ENCODE measurements at regions not wholly inside any gene's neighbourhood (a gene's known extent, or its start where the extent isn't known, plus 50 kb on each side); places are given as distances from the start of the nearest gene placed in this dataset.

DNA sequence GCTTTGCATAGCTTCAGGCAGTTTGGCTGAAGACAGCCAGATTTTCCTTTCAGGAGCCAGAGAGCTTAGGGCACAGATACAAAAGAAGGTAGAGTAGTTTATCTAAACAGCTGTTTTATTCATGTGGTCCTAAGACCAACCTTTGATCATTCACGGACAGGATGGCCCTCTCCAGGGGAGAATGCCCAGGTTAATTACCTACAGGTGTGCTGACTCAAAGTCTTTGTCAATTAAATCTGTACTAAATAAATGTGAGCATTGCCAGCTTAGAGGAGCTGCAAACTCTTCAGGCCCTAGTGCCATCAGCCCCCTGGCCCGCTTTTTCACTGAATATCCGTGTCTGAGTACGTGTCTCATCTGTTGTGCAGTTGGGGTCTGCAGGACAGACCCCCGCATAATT is 554.7 kb downstream of the NUP35 start:
- TF ChIP-seq, protein P1, sequence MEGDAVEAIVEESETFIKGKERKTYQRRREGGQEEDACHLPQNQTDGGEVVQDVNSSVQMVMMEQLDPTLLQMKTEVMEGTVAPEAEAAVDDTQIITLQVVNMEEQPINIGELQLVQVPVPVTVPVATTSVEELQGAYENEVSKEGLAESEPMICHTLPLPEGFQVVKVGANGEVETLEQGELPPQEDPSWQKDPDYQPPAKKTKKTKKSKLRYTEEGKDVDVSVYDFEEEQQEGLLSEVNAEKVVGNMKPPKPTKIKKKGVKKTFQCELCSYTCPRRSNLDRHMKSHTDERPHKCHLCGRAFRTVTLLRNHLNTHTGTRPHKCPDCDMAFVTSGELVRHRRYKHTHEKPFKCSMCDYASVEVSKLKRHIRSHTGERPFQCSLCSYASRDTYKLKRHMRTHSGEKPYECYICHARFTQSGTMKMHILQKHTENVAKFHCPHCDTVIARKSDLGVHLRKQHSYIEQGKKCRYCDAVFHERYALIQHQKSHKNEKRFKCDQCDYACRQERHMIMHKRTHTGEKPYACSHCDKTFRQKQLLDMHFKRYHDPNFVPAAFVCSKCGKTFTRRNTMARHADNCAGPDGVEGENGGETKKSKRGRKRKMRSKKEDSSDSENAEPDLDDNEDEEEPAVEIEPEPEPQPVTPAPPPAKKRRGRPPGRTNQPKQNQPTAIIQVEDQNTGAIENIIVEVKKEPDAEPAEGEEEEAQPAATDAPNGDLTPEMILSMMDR (IDR thresholded peaks at IDR 0.05; ENCODE audit: insufficient read depth, low read length, severe bottlenecking), result no peak
- no peak for FAIRE-seq

DNA sequence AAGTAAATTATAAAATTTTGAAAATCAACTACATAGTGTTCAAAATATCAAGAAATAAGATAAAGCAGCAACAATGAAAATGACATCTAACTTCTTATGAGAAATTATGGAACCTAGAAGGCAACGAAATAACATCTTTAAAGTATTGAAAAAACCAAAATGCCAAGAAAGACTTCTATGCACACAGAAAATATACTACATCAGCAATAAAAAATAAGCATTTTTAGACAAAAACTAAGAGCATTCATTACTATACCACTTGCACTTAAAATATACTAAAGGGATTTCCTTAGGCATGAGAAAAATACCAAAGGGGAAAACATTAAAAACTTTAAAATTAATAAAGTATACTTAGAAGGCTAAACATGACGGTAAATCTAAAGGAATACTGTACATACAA is 556.3 kb downstream of the NUP35 start:
- no peak for FAIRE-seq
- no peaks in the 10 kb centered on the region for H3K36me3 ChIP-seq (ENCODE audit: control insufficient read depth, insufficient read depth, low read length)
- TF ChIP-seq, protein P1 (IDR thresholded peaks at IDR 0.05; ENCODE audit: insufficient read depth, low read length, severe bottlenecking), result no peak

More for the DNA sequence above, 554.7 kb downstream of the NUP35 start:
- H3K27me3 ChIP-seq (ENCODE audit: control insufficient read depth, insufficient read depth, low read length), result no peaks in the 10 kb centered on the region
- H3K36me3 ChIP-seq (ENCODE audit: control insufficient read depth, insufficient read depth, low read length), result no peaks in the 10 kb centered on the region
- no peak overlapping the region for H3K4me3 ChIP-seq (ENCODE audit: low read depth, low read length)
- DNase-seq (ENCODE audit: low read depth), result no peak

DNA sequence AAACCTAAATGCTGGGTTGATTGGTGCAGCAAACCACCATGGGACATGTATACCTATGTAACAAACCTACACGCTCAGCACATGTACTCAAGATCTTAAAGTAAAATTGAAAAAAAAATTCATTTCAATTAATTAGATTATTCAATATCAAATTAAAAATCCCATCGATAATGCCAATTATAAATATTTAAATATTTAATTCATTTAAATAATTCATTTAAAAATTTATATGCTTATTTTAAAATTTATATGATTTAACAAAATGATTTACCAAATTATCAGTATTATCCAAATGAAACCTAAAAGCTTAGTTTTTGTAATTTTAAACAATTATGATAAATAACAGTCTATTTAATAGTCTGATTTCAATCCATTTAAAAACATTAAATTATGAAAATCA is 560.4 kb downstream of the NUP35 start:
- DNase-seq (ENCODE audit: low read depth) (no peak), FAIRE-seq (no peak)
- H3K36me3 ChIP-seq (ENCODE audit: control insufficient read depth, insufficient read depth, low read length), result no peaks in the 10 kb centered on the region
- H3K4me3 ChIP-seq (ENCODE audit: low read depth, low read length), result no peak overlapping the region
- TF ChIP-seq, protein P1 (IDR thresholded peaks at IDR 0.05; ENCODE audit: insufficient read depth, low read length, severe bottlenecking), result no peak
- H3K27me3 ChIP-seq (ENCODE audit: control insufficient read depth, insufficient read depth, low read length), result no peaks in the 10 kb centered on the region

More for the DNA sequence above, 556.3 kb downstream of the NUP35 start:
- no peak for DNase-seq (ENCODE audit: low read depth)
- no peak overlapping the region for H3K4me3 ChIP-seq (ENCODE audit: low read depth, low read length)
- H3K27me3 ChIP-seq (ENCODE audit: control insufficient read depth, insufficient read depth, low read length), result no peaks in the 10 kb centered on the region

DNA sequence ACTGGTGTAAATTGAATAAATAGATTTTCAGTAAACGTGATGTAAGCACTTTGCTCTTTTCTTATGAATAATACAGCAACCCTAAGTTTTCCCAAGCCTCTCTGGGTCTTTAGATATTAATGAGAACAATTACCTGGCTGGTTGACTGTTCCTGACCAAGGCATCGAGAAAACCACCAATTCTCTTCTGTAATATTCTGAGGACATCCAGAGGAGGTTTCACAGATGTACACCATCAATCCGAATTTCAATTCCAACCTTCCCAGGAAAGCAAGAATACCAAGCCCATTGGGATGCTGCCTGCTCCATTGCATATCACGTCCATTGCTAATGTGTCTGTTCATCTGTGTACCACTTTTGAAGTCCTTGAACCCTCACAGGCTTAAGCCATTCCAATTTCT is 571.8 kb downstream of the NUP35 start:
- no peaks in the 10 kb centered on the region for H3K27me3 ChIP-seq (ENCODE audit: control insufficient read depth, insufficient read depth, low read length)
- TF ChIP-seq, protein P1 (IDR thresholded peaks at IDR 0.05; ENCODE audit: insufficient read depth, low read length, severe bottlenecking), result no peak

DNA sequence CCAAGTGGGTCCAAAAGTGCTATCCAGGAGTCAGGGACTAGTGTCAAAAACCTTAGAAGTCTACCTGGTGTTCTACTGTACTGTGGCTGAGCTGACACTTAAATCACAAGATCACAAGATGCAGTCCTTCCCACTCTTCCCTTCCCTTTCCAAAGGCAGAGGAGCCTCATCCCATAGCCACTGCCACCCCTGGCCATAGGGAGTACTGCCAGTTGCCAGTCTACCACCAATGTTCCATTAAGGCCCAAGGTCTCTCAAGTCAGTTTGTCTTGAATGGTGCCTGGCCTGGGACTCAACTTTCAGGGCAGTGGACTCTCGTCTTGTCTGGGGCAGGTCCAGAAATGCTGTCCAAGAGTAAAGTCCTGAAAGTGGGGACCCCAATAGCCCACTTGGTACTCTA is 585.6 kb downstream of the NUP35 start:
- no peaks in the 10 kb centered on the region for H3K27me3 ChIP-seq (ENCODE audit: control insufficient read depth, insufficient read depth, low read length)
- DNase-seq (ENCODE audit: low read depth) (no peak), FAIRE-seq (peak; percentile 76)
- TF ChIP-seq, protein P1 (IDR thresholded peaks at IDR 0.05; ENCODE audit: insufficient read depth, low read length, severe bottlenecking), result no peak
- H3K36me3 ChIP-seq (ENCODE audit: control insufficient read depth, insufficient read depth, low read length), result no peaks in the 10 kb centered on the region
- no peak overlapping the region for H3K4me3 ChIP-seq (ENCODE audit: low read depth, low read length)

More for the DNA sequence above, 571.8 kb downstream of the NUP35 start:
- no peak for DNase-seq (ENCODE audit: low read depth)
- FAIRE-seq, result no peak
- no peak overlapping the region for H3K4me3 ChIP-seq (ENCODE audit: low read depth, low read length)
- H3K36me3 ChIP-seq (ENCODE audit: control insufficient read depth, insufficient read depth, low read length), result no peaks in the 10 kb centered on the region

DNA sequence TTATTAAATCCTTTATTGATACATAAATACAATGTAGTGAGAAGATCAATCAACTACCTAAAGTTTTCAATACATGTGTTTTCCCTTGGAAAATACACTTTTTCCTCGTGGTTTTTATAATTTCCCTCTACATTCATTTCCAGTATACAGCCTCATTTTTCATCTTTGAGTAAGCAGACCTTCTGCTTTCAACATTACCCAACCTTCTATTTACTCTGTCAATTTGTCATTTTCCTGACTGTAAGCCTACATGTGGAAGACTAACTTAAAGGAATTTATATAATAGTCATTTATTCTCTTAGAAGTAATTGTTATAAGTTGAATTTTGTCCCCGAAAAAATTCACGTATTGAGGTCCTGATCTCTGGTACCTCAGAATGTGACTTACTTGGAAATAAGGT is 594.0 kb downstream of the NUP35 start:
- FAIRE-seq, result no peak
- H3K27me3 ChIP-seq (ENCODE audit: control insufficient read depth, insufficient read depth, low read length), result no peaks in the 10 kb centered on the region
- no peaks in the 10 kb centered on the region for H3K36me3 ChIP-seq (ENCODE audit: control insufficient read depth, insufficient read depth, low read length)
- DNase-seq (ENCODE audit: low read depth), result no peak
- H3K4me3 ChIP-seq (ENCODE audit: low read depth, low read length), result no peak overlapping the region
- TF ChIP-seq, protein P1 (IDR thresholded peaks at IDR 0.05; ENCODE audit: insufficient read depth, low read length, severe bottlenecking), result no peak

Measured in bronchial epithelial cell (primary cell).